ENCODE measurements at regions not wholly inside any gene's neighbourhood (a gene's known extent, or its start where the extent isn't known, plus 50 kb on each side); places are given as distances from the start of the nearest gene placed in this dataset.

DNA sequence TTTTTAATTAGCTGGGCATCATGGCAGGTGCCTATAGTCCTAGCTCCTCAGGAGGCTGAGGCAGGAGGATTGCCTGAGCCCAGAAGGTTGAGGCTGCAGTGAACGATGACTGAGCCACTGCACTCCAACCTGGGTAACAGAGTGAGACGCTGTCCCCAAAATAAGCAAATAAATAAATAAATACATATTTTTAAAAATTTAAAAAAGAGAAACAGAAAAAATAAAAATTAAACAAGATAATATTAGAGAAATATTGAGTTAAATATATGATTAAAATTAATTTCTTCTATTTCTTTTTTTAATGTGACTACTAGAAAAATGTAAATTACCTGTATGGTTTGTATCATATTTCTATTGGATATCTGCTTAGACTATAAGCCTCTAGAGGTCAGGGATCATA lies 59.3 kb upstream of the ATP1A1 start:
- H3K36me3 ChIP-seq, result no peaks in the 10 kb centered on the region
- H3K27ac ChIP-seq, result no peak overlapping the region
- H3K9me3 ChIP-seq (ENCODE audit: low read depth), result no peaks in the 10 kb centered on the region
- H3K4me3 ChIP-seq, result no peak overlapping the region
- TF ChIP-seq CTCF (IDR thresholded peaks at IDR 0.05; ENCODE audit: low read depth, low read length), result no peak
- DNase-seq (ENCODE audit: low read depth in 1 of 2, low spot score in 1 of 2), result no peak
- H3K27me3 ChIP-seq, result no peaks in the 10 kb centered on the region
- peaks cover 18% of the 10 kb centered on the region for H3K4me1 ChIP-seq (ENCODE audit: low read depth)

GRCh38 chr1:116314305-116314919 lies 58.6 kb upstream of the ATP1A1 start:
- no peak for TF ChIP-seq CTCF (IDR thresholded peaks at IDR 0.05; ENCODE audit: low read depth, low read length)
- H3K36me3 ChIP-seq, result no peaks in the 10 kb centered on the region
- DNase-seq (ENCODE audit: low read depth in 1 of 2, low spot score in 1 of 2), result peak in 1 of 2 donors; percentile 41
- H3K27ac ChIP-seq, result no peak overlapping the region
- H3K4me3 ChIP-seq, result no peak overlapping the region
- H3K27me3 ChIP-seq, result no peaks in the 10 kb centered on the region
- no peaks in the 10 kb centered on the region for H3K9me3 ChIP-seq (ENCODE audit: low read depth)
- peaks cover 24% of the 10 kb centered on the region for H3K4me1 ChIP-seq (ENCODE audit: low read depth)

GRCh38 chr1:116316373-116316772 lies 56.7 kb upstream of the ATP1A1 start:
- no peak overlapping the region for H3K4me3 ChIP-seq
- H3K27ac ChIP-seq, result no peak overlapping the region
- DNase-seq (ENCODE audit: low read depth in 1 of 2, low spot score in 1 of 2), result no peak

DNA sequence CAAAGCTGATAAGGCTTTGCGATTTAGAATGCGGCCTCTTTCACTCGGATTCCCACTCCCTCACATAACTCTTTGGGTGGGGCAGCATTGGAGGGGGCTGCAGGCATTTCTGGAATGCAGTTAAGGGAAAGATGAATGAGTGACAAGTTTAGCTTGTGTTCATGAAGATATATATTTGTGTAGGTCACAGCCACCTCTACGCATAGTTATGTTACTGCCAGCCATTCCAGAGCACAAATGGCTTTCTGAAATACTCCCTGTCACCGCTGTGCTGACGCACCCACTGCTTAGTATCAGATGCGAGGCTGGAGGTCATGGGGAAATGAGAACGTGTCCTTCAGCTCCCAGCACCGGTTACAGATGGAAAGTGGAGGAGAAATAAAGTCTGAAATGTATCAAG lies 54.1 kb upstream of the ATP1A1 start:
- peak in 1 of 2 donors; percentile 76 for DNase-seq (ENCODE audit: low read depth in 1 of 2, low spot score in 1 of 2)
- no peaks in the 10 kb centered on the region for H3K36me3 ChIP-seq
- TF ChIP-seq CTCF (IDR thresholded peaks at IDR 0.05; ENCODE audit: low read depth, low read length), result no peak
- peak overlapping the region; percentile 76 for H3K27ac ChIP-seq
- H3K4me1 ChIP-seq (ENCODE audit: low read depth), result peaks cover 32% of the 10 kb centered on the region
- H3K9me3 ChIP-seq (ENCODE audit: low read depth), result no peaks in the 10 kb centered on the region
- no peak overlapping the region for H3K4me3 ChIP-seq
- H3K27me3 ChIP-seq, result no peaks in the 10 kb centered on the region

More at GRCh38 chr1:116316373-116316772, 56.7 kb upstream of the ATP1A1 start:
- Histone ChIP-seq H3K36me3 (no peaks in the 10 kb centered on the region), H3K4me1 (ENCODE audit: low read depth) (peaks cover 25% of the 10 kb centered on the region), H3K9me3 (ENCODE audit: low read depth) (no peaks in the 10 kb centered on the region), H3K27me3 (no peaks in the 10 kb centered on the region)
- TF ChIP-seq CTCF (IDR thresholded peaks at IDR 0.05; ENCODE audit: low read depth, low read length), result no peak

GRCh38 chr1:116320874-116321273 lies 52.2 kb upstream of the ATP1A1 start:
- no peaks in the 10 kb centered on the region for H3K9me3 ChIP-seq (ENCODE audit: low read depth)
- DNase-seq (ENCODE audit: low read depth in 1 of 2, low spot score in 1 of 2), result no peak
- H3K4me3 ChIP-seq, result no peak overlapping the region
- peaks cover 46% of the 10 kb centered on the region for H3K4me1 ChIP-seq (ENCODE audit: low read depth)
- H3K36me3 ChIP-seq, result no peaks in the 10 kb centered on the region
- no peak overlapping the region for H3K27ac ChIP-seq
- no peak for TF ChIP-seq CTCF (IDR thresholded peaks at IDR 0.05; ENCODE audit: low read depth, low read length)
- H3K27me3 ChIP-seq, result no peaks in the 10 kb centered on the region
